Neural cell (in vitro differentiated cells): ENCODE measurements at regions not wholly inside any gene's neighbourhood (a gene's known extent, or its start where the extent isn't known, plus 50 kb on each side); places are given as distances from the start of the nearest gene placed in this dataset.
A peak's percentile ranks its signal among the peaks of the same experiment; 100 is the strongest.

ENCODE experiments used
- EP300 ChIP-seq: fragments of 450-650 bp; conservative IDR thresholded peaks from 2 replicates; pipeline ENCODE4 v1.6.1; 2014; ENCODE audit warnings: antibody characterized with exemption, mild to moderate bottlenecking, moderate library complexity; ENCODE audit not compliant: poor library complexity, severe bottlenecking
- SMC3 ChIP-seq: fragments of 450-650 bp; conservative IDR thresholded peaks from 2 replicates; pipeline ENCODE4 v1.6.1; 2014; ENCODE audit warnings: antibody characterized with exemption, mild to moderate bottlenecking, moderate library complexity; ENCODE audit not compliant: poor library complexity
- TF ChIP-seq, protein P1 (sequence below): IDR thresholded peaks from 2 replicates; pipeline ENCODE4 v1.6.1; 2012; ENCODE audit warnings: borderline replicate concordance

DNA sequence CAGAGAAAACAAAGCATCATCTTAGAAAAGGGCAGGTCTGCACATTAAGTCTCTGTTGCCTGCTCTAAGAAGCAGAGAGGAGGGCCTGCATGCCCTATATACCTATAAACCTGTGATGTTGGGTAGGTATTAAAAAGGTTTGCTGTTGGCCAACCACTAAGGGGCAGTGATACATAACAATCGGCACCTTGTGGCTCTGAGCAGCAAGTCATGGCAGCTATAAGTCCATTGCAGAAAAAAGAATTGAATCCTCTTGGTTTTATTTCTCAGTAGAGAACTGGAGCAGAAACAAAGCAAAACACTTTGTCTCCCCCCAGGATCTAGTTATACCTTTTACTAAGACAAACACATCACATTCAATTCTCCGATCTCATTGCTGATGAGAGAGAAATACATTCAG is 1364.4 kb downstream of the STIM2 start:
- TF ChIP-seq SMC3, result peak; percentile 67
- TF ChIP-seq EP300, result no peak
- TF ChIP-seq, protein P1, sequence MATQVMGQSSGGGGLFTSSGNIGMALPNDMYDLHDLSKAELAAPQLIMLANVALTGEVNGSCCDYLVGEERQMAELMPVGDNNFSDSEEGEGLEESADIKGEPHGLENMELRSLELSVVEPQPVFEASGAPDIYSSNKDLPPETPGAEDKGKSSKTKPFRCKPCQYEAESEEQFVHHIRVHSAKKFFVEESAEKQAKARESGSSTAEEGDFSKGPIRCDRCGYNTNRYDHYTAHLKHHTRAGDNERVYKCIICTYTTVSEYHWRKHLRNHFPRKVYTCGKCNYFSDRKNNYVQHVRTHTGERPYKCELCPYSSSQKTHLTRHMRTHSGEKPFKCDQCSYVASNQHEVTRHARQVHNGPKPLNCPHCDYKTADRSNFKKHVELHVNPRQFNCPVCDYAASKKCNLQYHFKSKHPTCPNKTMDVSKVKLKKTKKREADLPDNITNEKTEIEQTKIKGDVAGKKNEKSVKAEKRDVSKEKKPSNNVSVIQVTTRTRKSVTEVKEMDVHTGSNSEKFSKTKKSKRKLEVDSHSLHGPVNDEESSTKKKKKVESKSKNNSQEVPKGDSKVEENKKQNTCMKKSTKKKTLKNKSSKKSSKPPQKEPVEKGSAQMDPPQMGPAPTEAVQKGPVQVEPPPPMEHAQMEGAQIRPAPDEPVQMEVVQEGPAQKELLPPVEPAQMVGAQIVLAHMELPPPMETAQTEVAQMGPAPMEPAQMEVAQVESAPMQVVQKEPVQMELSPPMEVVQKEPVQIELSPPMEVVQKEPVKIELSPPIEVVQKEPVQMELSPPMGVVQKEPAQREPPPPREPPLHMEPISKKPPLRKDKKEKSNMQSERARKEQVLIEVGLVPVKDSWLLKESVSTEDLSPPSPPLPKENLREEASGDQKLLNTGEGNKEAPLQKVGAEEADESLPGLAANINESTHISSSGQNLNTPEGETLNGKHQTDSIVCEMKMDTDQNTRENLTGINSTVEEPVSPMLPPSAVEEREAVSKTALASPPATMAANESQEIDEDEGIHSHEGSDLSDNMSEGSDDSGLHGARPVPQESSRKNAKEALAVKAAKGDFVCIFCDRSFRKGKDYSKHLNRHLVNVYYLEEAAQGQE, result no peak
